ENCODE measurements at regions not wholly inside any gene's neighbourhood (a gene's known extent, or its start where the extent isn't known, plus 50 kb on each side); places are given as distances from the start of the nearest gene placed in this dataset.
A peak's percentile ranks its signal among the peaks of the same experiment; 100 is the strongest.
"Not testable (repeated sequence)": the region's sequence is repeated elsewhere in the genome, so short reads cannot be mapped to it uniquely, and the experiment has no call there.

DNA sequence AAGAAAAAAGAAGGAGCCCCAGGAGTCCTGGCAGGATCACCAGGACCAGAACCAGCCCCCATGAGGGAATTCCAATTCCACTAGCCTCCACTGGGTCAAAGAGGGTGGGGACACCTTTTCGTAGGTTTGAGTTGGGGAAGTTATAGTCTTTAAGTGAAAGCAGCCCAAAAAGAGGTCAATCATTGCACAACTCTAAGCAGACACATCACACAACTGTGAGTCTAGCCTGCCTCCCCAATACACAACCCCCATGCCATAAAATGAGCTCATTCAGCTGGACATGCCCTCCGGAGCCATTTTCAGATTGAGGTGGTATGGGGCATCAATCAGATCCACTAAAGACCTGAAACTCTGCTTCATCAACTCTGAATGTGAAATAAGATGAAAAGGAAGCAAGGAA, 179.9 kb downstream of the NPHP4 start:
- no peak for DNase-seq

DNA sequence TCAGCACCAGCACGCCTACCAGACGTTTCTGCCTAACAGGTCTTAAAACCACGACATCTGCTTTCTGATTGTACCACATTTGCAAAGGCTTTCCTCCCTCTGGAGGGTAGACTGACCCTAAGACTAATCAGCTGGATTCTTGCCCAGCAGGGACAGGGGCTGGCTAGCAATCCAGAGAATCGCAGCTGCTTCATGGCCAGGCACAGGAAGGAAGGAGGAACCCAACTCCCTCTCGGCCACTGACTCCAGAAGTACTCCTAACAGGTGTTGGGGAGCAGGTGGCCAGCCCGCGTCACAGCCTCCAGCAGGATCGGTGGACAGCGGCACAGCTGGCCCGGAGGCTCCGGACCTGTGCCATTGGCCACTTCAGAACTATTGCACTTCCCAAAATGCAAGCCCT, 180.8 kb downstream of the NPHP4 start:
- DNase-seq: no peak

DNA sequence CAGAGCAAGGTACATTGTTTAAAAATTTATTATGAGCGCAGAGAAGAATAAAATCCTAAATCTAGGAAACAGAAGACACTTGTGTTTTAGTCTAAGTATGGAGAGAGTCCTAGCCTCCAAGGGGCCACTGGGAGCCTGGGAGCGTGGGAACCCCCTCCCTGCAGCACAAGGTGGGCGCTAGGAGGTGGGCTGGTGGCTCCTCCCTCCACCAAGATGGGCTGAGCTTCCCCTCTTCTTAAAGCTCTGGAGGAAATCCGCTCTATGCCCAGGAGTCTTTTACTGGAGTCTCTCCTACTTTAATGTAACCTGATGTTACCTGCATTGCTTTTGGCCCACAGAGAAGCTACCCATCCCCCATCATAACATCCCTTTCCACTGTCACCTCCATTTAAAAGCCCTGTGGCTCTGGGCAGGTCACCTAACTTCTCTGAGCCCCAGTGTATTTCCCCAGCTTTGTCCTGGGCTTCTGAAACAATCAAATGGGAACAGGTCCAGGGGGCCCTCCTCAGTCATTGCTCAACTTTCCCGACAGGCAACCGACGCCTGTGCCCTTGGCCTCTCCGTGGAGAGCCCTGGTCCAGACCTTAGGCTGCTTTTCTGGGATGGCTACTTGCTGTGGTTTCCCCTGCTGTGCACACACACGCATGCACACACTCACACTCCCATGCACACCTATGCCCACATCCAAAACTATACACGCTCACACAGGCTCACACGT, 181.5 kb downstream of the NPHP4 start:
- no peak for DNase-seq

DNA sequence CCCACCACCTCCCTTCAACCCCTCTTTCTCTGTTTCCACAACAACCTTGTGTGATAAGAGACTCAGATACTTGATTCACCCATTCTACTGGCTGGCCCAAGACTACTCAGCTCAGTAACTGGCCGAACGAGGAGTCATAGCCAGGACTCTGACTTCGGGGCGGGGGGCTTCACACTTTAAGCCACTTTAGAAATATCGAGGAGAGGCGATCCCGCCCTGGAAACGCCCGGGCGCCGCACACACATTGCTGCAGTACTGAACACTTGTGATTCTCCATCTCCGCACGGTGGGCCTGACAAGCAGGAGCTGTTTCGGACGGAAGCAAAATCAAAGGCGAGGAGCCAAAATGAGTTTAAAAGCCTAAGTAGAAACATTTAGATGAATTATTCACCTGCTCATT, 182.1 kb downstream of the NPHP4 start:
- DNase-seq: no peak

DNA sequence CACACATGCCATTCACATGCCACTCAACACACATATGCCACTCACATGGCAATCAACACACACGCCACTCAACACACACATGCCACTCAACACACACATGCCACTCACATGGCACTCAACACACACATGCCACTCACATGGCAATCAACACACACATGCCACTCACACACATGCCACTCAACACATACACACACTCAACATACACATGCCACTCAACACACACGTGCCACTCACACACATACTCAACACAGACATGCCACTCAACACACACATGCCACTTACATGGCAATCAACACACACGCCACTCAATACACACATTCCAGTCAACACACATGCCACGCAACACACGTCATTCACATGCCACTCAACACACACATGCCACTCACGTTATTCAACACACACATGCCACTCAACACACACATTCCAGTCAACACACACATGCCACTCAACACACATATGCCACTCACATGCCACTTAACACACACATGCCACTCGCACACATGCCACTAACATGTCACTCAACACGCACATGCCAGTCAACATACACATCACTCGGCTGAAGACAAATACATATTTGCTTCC, 182.9 kb downstream of the NPHP4 start:
- no peak for DNase-seq

DNA sequence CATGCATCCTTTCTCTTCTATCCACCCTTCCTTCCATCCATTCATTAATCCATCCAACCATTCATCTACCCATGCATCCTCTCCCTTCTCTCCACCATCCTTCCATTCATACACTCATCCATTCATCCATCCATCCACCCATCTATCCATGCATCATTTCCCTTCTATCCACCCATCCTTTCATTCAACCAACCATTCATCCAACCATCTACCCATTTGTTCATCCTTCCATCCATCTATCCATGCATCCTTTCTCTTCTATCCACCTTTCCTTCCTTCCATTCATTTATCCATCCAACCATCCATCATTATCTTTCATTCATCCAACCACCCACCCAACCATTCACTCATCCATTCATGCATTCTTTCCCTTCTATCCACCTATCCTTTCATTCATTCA, 188.4 kb downstream of the NPHP4 start:
- DNase-seq: no peak

DNA sequence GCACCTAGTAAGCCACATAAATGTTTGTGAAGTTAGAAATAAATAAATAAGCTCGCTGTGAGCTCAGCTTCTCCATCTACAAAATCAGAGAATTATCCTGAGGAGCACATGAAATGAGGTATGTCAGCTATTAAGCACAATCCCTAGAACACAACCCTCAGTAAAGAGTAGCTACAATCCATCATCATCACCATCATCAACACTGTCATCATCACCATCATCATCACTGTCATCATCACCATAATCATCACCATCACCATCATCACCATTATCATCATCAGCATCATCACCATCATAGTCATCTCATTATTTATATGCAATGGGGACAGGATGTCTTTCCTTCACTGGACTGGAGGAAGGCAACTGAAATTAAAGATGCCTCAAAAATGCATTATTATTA, 189.6 kb downstream of the NPHP4 start:
- no peak for DNase-seq

DNA sequence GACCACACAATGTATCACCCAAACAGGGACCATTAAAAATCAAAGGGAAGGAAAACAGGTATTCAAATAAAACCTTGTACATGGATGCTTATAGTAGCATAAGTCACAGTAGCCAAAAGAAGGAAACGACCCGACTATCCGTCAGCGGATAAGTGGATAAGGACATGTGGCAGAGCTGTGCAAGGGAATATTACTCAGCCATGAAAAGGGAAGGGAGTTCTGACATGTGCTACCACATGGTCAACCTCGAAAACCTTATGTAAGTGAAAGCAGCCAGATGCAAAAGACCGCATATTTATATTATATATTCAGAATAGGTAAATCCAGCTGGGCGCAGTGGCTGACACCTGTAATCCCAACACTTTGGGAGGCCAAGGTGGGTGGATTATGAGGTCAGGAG, 193.3 kb downstream of the NPHP4 start:
- DNase-seq: no peak

DNA sequence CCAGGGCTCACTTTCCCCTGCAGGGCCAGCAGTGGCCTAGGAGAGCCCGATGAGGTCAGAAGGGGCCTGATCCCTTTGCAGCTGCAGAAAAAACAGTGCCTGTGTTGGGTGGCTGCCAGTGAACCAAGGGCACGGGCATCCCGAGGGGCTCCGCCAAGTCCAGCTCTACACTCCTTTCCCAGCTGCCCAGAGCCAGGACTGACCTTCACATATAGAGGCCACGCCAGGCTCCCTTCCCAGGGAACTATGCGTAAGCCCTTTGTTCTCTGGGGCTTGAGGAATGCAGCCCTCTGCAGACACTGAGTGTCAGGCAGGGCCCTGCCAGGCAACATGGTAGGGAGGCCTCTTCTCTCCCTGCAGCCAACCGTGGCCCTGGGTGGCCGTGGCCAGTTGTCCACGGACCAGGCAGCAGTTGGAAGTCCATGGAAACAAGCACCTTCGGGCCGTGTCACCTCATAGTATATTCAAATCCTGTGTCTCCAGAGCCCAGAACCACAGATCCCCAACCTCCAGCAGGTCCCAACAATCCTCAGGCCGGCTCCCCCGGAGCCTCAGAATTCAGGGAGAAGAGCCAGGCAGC, 194.0 kb downstream of the NPHP4 start:
- no peak for DNase-seq

DNA sequence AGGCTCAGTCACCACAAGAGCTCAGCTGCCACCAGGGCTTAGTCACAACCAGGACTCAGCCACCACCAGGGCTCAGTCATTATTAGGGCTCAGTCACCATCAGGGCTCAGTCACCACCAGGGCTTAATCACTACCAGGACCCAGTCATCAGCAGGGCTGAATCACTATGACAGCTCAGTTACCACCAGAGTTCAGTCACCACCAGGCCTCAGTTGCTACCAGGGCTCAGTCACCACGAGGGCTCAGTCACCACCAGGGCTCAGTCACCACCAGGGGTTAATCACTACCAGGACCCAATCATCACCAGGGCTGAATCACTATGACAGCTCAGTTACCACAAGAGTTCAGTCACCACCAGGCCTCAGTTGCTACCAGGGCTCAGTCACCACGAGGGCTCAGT, 196.2 kb downstream of the NPHP4 start:
- DNase-seq: no peak

DNA sequence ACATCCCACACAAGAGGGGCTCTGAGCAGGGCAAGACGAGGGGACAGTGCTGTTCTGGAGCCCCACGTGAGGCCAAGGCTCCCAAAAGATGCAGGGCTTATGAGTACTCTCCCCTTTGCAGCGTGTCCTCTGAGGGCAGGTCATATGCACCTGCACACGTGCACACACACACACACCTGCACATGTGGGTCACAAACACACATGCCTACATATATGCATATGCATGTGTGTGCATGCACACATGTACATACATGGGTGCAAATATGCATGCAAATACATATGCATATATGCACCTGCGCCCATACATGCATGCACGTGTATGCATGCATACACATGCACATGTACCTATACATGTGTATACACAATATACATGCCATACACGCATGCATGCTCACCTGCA, 197.9 kb downstream of the NPHP4 start:
- no peak for DNase-seq

DNA sequence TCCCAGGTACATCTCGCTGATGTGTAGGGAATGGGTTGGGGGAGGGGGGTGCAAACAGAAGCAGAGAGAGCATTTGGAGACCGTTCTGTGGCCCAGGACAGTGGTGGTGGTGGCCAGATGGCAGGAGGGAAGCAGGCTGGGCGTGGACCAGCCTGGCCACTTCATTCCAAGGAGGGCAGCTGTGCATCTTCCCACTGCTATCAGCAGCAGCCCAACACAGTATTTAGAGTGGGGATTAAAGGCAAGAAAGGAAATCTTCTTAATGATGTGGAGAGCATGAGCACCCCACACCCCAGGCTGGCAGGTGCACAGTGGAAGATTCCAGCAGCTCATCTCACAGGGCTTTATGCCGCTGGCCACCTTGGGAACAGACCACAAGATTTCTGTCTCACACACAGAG, 198.7 kb downstream of the NPHP4 start:
- DNase-seq: no peak

DNA sequence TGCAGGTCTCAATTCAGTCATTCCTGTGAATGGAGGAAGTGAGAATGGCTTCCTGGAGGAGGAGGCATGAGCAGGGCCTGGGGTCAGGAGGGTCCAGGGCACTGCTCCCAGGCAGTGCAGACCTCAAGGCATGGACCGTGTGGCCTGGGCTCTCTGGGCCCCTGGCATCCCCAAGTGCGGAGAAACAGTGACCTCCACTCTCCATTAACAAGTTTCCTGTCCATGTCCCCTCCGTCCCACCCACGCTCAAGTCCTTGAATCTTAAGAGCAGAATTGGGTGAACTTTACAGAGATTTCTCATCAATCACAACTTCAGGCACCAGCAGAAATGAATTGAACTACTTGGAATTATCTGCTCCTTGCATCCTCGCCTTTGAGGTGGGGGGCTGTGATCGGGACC, 211.1 kb downstream of the NPHP4 start:
- no peak for DNase-seq

DNA sequence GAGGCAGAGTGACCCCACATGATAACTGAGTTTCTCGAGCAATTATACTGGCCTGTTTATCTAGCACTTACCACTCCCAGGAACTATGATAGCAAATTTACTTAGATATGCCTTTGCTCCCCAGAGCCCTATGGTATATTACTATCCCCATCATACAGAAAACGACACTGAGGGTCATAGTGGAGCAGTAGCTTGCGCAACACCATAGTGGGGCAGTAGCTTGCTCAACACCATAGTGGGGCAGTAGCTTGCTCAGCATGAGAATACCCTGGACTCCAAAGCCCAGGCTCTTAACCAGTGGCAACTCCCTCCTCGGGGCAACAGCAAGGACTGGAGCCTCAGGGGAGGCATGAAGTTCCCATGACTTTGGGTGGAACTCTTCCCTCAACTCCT, 211.9 kb downstream of the NPHP4 start:
- no peak for DNase-seq

DNA sequence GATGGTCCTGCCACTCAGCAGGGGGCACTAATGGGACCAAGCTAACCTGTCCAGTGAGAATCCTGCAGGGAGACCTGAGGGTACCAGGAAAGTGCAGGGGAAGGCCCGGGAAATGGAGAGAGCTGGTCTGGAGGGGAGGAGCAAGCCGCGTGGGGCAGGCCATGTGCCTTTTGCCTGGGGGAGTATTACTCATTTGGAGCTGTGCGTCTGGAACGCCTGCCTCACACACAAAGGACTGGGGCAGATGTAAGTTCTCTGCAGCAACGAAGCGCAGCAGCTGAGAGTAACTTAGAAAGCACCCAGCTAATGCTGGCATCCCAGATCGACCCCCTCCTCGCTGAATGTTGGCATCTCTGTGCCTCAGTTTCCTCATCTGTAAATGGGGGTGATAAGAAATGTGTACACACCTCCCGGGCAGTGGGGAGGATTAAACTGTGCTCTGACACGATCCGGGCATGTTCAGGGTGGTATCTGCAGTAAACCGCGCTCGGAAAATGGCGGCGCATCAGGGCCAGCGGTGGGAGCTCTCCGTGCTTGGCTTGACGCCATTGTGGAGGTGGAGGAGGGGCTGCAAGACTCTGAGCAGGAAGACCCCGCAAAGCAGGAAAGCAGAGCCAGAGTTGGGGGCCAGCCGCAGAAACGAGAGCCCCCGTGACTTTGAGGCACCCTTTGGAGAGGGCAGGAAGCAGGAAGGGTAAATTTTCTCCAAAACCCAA, 212.5 kb downstream of the NPHP4 start:
- DNase-seq: no peak

DNA sequence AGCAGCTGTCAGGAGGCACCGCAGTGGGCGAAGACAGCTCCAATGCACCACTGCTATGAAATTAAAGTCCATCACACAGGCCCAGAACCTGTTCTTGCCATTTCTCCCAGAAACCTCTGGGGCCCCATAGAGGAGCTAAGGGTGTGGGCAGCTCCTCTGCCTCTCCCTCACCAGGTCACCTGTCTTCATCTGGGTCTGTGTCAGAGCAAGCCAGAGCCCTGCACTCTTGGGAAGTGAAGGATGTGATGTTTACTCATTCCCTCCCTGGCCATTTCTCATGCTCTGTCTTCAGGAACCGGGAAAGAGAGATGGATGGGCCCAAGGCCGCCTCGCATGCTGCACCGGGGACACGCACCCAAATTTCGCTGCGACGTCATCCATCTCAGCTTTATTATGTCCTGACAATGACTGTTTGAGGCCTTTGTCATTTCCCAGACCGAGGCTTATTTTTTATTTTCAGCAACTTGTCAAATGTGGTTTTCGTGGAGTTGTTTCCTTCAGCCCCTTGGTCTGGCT, 216.1 kb downstream of the NPHP4 start:
- no peak for DNase-seq

DNA sequence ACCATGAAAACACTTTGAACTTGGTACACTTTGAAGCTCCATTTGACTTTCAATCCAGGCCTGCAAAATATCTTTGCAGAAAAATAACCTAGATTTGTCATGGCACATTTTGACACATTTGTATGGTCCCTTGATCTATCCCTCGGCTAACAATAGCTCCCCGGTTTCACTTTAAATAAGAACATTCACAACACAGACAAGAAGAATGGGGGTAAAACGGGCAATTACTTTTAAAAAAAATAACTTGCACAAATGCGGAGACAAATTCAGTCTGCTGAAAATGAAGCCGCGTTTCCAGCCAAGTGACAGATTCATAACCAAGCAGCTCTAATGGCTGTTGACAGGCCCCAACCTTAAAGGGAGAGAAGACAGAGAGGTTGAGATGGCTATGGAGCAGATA, 218.2 kb downstream of the NPHP4 start:
- no peak for DNase-seq

DNA sequence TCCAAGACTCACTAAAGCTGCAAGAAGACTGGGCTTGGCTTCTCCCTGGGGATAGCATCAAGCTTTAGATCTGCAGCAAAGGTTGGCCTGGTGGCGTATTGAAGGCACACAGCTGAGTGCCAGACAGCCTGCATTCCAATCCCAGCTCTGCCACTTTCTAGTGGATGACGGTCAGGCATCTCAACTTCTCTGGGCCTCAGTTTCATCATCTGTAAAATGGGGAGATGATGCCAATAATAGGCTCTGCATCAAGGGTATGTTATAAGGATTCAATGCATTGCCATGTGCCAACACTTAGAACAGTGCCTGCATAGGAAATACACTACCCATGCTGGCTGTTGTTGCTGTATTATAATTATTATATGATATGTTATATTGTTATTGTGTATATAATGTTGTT, 220.4 kb downstream of the NPHP4 start:
- DNase-seq: no peak

DNA sequence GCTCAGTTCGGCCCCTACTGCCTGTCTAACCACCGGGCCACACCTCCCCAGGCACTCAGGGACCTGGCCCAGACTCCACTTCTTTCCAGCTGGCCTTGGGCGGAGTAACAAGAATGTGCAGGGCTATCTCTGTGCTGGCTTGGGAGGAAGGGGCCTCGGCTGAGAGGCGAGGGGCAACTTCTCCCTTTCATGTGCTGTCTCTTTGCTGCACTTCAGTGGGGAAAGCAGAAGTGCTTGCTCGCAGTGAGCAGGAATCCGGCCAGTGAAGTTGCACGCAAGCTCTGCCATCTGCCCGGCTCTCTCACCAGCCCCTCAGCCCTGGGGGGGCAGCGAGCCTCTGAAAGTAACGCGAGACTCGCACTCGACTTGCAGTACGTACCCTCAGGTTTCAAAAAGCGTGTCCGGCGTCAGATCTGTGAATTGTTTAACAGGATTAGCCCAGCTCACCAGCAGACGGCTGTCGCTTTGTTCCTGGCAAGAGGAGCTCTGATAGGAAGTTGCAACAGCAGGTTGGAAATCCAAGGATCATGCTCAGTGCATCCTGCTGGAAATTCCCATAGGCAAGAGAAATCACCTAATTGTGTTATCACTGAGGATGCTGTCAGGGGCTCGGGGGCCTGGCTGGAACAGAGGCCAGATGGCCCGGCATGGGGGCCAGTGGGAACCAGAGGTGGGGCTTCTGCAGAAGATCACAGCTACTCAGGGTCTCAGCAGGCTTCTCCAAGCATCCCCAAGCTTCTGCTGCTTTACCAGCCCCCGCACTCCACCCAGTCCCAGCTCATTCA, 221.1 kb downstream of the NPHP4 start:
- peak; percentile 14 for DNase-seq

DNA sequence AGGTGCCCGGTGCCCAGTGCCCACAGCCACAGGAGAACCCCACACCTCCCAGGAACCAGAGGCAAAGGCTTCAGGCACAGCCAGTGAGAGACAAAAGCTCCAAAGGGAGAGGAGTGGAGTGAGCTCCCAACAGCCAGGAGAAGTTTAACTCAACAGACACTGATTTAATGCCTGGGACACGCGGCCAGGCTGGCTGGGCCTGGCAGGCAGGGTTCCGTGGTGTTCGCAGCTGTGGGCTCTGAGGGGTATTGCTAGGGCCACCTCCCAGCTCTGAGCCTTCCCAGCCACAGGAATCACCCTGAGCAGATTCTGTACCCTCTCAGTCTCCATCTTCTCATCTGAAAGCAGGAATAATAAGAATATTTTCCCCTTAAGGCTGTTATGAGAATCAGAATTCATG, 222.5 kb downstream of the NPHP4 start:
- DNase-seq: no peak

DNA sequence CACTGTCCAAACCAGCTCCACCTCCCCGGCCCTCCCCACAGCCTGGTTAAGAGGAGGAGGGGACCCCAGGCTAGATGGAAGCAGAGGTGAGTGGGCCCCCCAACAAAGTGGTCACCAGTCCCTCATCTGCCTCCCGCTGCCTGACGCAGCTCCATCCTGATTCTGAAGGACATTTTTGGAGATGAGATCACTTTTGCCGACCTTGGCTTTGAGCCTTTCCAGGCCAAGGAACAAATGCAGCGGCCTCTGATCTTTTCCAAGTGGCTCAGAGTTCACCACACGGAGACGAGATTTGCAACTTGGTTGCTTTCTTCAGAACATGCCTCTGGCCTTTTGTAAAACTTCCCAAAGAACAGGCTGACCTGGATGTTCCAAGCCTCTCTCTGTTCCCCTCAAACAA, 223.1 kb downstream of the NPHP4 start:
- no peak for DNase-seq

DNA sequence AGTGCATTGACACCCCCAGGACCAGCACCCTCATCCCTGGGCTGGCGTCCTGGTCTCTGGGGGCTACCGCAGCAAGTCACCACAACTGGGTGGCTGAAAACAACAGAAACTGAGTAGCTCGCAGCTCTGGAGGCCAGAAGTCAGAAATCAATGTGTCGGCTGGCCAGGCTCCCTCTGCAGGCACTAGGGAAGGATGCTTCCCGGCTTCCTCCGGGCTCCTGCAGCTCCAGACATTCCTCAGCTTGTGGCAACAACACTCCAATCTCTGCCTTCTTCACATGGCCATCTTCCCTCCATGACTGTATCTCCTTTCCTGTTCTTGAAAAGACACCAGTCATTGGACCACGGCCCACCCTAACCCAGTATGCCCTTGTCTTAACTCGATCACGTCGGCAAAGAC, 224.2 kb downstream of the NPHP4 start:
- no peak for DNase-seq

DNA sequence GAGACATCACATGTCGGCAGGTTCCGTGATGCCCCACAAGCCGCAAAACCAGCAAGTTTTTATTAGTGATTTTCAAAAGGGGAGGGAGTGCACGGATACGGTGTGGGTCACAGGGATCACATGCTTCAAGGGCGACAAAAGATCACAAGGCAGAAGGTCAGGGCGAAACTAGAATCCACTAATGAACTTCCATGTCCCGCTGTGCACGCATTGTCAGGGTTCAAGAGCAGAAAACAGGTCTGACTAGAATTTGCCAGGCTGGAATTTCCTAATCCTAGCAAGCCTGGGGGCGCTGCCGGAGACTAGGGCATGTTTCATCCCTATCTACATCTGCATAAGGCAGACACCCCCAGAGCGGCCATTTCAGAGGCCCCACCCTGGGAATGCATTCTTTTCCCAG, 225.2 kb downstream of the NPHP4 start:
- DNase-seq: not testable (repeated sequence)
